Kidney tubule cell (primary cell): ENCODE measurements at regions not wholly inside any gene's neighbourhood (a gene's known extent, or its start where the extent isn't known, plus 50 kb on each side); places are given as distances from the start of the nearest gene placed in this dataset.

Source experiments
- DNase-seq: peaks from one replicate; pipeline ENCODE4 v3.0.0-alpha.2; 2018; ENCODE audit warnings: low spot score

- peak; percentile 83 for DNase-seq
Observed at GRCh38 chr10:69684020-69684980, 54.3 kb downstream of the FAM241B start.

DNA sequence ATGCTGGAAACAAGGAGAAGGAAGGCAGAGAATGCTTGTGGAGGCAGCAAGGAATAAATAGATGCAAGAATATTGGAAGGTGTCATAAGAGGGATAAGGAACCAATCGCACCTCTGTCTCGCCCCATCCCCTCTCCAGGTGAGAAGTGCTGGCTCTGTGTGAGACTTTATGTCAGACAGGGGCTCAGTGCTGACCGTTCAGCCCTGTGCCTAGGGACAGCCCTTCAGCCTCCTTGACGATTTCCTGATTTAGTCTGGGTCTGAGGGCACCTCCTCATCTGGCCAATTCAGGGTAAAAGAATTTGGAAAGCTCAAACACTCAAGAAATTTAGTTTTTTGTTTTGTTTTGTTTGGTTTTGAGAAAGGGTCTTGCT lies 54.9 kb downstream of the FAM241B start:
- DNase-seq, result no peak

DNA sequence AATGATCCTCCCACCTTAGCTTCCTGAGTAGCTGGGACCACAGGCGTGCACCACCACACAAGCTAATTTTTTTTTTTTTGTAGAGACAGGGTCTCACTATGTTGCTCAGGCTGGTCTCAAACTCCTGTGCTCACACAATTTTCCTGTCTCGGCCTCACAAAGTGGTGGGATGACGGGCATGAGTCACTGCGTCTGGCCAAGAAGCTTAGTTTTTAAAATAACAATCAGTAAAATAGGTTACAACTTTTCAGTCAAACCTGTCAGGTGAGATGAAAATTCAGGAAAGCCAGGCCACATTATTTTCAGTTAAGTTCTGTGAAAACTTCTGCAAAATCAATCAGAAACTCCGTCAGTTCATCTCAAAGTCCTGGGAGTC lies 55.4 kb downstream of the FAM241B start:
- peak; percentile 78 for DNase-seq

DNA sequence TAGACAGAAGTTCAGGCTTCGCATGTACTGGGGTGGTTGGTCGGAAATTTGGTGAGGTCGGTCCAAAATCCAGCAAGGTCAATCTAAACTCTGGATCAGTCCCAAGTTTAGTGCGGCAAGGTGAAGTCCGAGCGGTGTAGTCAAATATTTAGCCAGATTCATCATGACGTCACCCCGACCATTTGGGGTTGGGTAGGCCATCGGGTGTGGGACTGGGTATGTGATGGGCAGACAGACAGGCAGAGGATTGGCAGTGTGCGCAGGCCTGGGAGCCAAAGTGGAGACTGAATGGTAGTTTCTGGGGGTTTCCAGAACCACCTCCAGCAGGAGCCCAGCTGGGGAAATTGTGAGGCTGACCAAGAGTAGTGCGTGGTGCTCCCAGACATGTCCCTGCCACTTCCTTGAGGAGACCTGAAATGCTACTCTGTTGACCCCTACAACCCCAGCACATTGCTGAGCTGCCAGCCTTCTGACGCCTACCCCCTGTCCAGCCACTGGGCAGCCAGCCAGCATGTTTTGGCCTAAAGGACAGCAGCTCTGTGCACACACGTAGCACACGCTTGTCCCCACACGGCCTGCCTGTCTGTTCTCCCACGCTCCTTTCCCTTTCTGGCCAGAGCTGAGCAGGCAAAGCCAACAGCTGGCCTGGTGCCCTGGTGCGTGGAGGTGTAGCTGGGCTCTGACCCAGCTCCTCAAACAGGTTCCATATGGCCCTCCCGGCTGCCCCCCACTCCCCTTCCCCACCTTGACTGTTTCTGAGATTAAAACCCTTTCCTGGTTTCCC lies 55.9 kb downstream of the FAM241B start:
- peak; percentile 99 for DNase-seq

- DNase-seq, result no peak
Observed at GRCh38 chr10:69686866-69687265, 56.8 kb downstream of the FAM241B start.

- DNase-seq, result no peak
Observed at GRCh38 chr10:69687426-69687825, 57.4 kb downstream of the FAM241B start.

DNA sequence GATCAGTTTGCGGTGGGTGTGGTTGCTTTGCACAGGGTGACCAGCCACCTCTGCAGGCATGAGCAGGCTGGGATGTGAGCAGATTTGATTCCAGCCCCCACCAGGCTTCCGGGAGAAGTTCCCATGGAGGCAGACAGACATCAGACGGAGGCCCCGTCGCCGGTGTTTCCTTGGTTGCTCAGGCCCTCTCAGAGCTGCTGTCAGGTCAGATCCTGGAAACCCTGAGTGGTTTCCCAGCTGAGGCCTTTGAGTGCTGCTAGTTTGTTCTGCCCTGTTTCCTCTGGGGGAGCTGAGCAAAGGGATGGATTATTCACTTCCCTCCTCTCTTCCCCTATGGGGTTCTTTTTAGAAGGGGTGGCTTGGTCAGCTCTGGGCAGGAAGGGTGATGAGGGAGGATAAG lies 62.2 kb downstream of the FAM241B start:
- no peak for DNase-seq

DNA sequence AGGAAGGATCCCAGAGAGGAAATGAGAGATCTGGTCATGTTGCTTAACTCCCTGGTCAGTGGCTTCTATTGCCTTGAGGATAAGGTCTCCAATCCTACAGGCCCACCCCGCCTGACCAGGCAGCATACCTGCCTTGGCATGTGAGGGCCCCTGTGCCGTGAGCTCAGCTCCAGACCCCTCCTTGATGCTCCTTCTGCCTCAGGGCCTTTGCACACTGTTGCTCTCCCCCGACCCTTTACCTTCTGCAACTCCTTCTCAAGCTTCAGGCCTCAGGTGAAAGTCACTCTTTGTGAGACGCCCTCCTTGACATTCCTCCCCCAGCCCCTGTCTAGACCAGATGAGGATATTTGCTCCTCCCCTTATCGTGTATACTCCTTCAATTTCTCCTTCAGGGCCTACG lies 62.8 kb downstream of the FAM241B start:
- DNase-seq, result no peak

GRCh38 chr10:69693886-69694285 lies 63.8 kb downstream of the FAM241B start:
- DNase-seq, result no peak

- peak; percentile 92 for DNase-seq
Observed at GRCh38 chr10:69696073-69696731, 66.2 kb downstream of the FAM241B start.

- no peak for DNase-seq
Observed at GRCh38 chr10:69697006-69697405, 67.0 kb downstream of the FAM241B start.

- DNase-seq, result no peak
Observed at GRCh38 chr10:69703256-69703655, 73.2 kb downstream of the FAM241B start.

GRCh38 chr10:69703766-69704630 lies 74.0 kb downstream of the FAM241B start:
- peak; percentile 56 for DNase-seq

DNA sequence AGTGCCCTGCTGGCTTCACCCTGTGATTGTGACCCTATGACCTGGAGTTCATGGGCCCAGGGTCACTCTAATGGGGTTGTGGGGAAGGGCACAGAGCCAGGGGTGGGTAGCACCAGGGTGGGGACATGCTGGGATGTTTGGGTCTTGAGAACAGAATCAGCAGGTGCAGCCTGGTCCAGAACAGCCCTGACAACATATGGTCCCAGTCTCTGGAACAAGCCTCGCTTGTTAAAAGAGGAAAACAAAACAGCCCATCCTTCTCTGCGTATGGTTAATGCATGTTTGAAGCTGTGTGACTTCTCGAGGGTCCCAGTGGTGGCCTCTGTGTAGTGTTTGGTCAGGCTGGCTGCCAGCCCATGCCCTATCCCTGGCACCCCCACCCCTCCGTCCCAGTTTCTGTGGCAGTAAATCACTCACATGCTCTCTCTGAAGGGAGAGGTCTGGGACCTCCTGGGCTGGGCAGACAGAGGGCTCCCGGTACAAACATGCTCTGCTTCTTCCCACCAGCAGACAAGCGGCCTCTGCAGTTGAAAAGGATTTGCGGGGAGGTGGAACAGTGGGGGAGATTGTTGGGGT lies 79.4 kb downstream of the FAM241B start:
- no peak for DNase-seq

- no peak for DNase-seq
Observed at GRCh38 chr10:69710008-69710888, 80.2 kb downstream of the FAM241B start.

GRCh38 chr10:69712342-69712741 lies 82.3 kb downstream of the FAM241B start:
- no peak for DNase-seq

- no peak for DNase-seq
Observed at GRCh38 chr10:69714572-69714971, 84.5 kb downstream of the FAM241B start.

- peak; percentile 36 for DNase-seq
Observed at GRCh38 chr10:69715156-69715898, 85.3 kb downstream of the FAM241B start.

- no peak for DNase-seq
Observed at GRCh38 chr10:69715899-69716606, 85.7 kb upstream of the COL13A1 start.
